Neural cell (in vitro differentiated cells): ENCODE measurements at regions not wholly inside any gene's neighbourhood (a gene's known extent, or its start where the extent isn't known, plus 50 kb on each side); places are given as distances from the start of the nearest gene placed in this dataset.

Experiments
- H2AFZ ChIP-seq: fragments of 200-600, 300-800 bp; sonication (generic), shearing (Covaris generic); 2 replicates; pipeline ENCODE4 v1.6.0; 2014; ENCODE audit warnings: low read depth, mild to moderate bottlenecking, antibody characterized with exemption, low read length, moderate library complexity
- H3F3A ChIP-seq: fragments of 200-600 bp; shearing (Covaris generic); 2 replicates; pipeline ENCODE4 v1.6.1; 2016; ENCODE audit warnings: mild to moderate bottlenecking, moderate library complexity, mixed read lengths, antibody characterized with exemption, low read length; ENCODE audit not compliant: insufficient read depth, poor library complexity, severe bottlenecking
- H3K27ac ChIP-seq: fragments of 200-600, 300-800 bp; sonication (generic), shearing (Covaris generic); 2 replicates; pipeline ENCODE4 v1.5.1; 2014; ENCODE audit warnings: mild to moderate bottlenecking, low read length, moderate library complexity
- H3K27me3 ChIP-seq: fragments of 300-800, 200-600 bp; sonication (generic), shearing (Covaris generic); 2 replicates; pipeline ENCODE4 v1.6.0; 2014; ENCODE audit warnings: mild to moderate bottlenecking, low read depth, low read length, moderate library complexity; ENCODE audit not compliant: insufficient read depth
- H3K36me3 ChIP-seq: fragments of 300-800, 200-600 bp; sonication (generic), shearing (Covaris generic); 2 replicates; pipeline ENCODE4 v1.5.1; 2014; ENCODE audit warnings: mild to moderate bottlenecking, antibody characterized with exemption, low read length, moderate library complexity; ENCODE audit not compliant: insufficient read depth
- H3K4me2 ChIP-seq: fragments of 300-800, 200-600 bp; sonication (generic), shearing (Covaris generic); 2 replicates; pipeline ENCODE4 v1.6.0; 2014; ENCODE audit warnings: mild to moderate bottlenecking, low read length
- H3K4me3 ChIP-seq: fragments of 300-800, 200-600 bp; sonication (generic), shearing (Covaris generic); 2 replicates; pipeline ENCODE4 v1.5.1; 2014; ENCODE audit warnings: mild to moderate bottlenecking, low read length, moderate library complexity
- H3K79me2 ChIP-seq: fragments of 200-600 bp; shearing (Covaris generic); replicated peaks from 2 replicates; pipeline ENCODE4 v1.6.0; 2014; ENCODE audit warnings: mild to moderate bottlenecking, low read length, moderate library complexity; ENCODE audit not compliant: insufficient read depth
- H3K9ac ChIP-seq: fragments of 300-800, 200-600 bp; sonication (generic), shearing (Covaris generic); 2 replicates; pipeline ENCODE4 v1.6.1; 2016; ENCODE audit warnings: mild to moderate bottlenecking, low read length, mixed read lengths
- H3K9me2 ChIP-seq: fragments of 200-600 bp; shearing (Covaris generic); 2 replicates; pipeline ENCODE4 v1.6.1; 2016; ENCODE audit warnings: mild to moderate bottlenecking, low read length, mixed read lengths; ENCODE audit not compliant: insufficient read depth
- H3K9me3 ChIP-seq: fragments of 200-600, 300-800 bp; sonication (generic), shearing (Covaris generic); 2 replicates; pipeline ENCODE4 v1.6.1; 2016; ENCODE audit warnings: mild to moderate bottlenecking, mixed run types, low read length, moderate library complexity, mixed read lengths
- H4K20me1 ChIP-seq: fragments of 200-600 bp; shearing (Covaris generic); 2 replicates; pipeline ENCODE4 v1.6.1; 2016; ENCODE audit warnings: mild to moderate bottlenecking, mixed run types; ENCODE audit not compliant: insufficient read depth
- CTCF ChIP-seq: fragments of 450-650 bp; IDR thresholded peaks from 2 replicates; pipeline ENCODE4 v1.5.1; 2014; ENCODE audit warnings: antibody characterized with exemption, mild to moderate bottlenecking, moderate library complexity; ENCODE audit not compliant: poor library complexity, severe bottlenecking
- EP300 ChIP-seq: fragments of 450-650 bp; conservative IDR thresholded peaks from 2 replicates; pipeline ENCODE4 v1.6.1; 2014; ENCODE audit warnings: antibody characterized with exemption, mild to moderate bottlenecking, moderate library complexity; ENCODE audit not compliant: poor library complexity, severe bottlenecking
- EZH2 ChIP-seq: fragments of 200-600, 300-800 bp; shearing (Covaris generic), sonication (generic); IDR thresholded peaks from 2 replicates; pipeline ENCODE4 v1.6.1; 2014; ENCODE audit warnings: antibody characterized with exemption, low read length, borderline replicate concordance, mild to moderate bottlenecking; ENCODE audit not compliant: insufficient read depth, poor library complexity, severe bottlenecking
- MXI1 ChIP-seq: fragments of 450-650 bp; conservative IDR thresholded peaks from 2 replicates; pipeline ENCODE4 v1.6.1; 2014; ENCODE audit warnings: antibody characterized with exemption, mild to moderate bottlenecking; ENCODE audit not compliant: poor library complexity, severe bottlenecking
- POLR2AphosphoS5 ChIP-seq: IDR thresholded peaks from 2 replicates; pipeline ENCODE4 v1.6.1; 2012
- RAD21 ChIP-seq: fragments of 450-650 bp; conservative IDR thresholded peaks from 2 replicates; pipeline ENCODE4 v1.6.1; 2014; ENCODE audit warnings: antibody characterized with exemption, mild to moderate bottlenecking, moderate library complexity
- REST ChIP-seq: IDR thresholded peaks from 2 replicates; pipeline ENCODE4 v1.6.1; 2012; ENCODE audit warnings: borderline replicate concordance
- SMC3 ChIP-seq: fragments of 450-650 bp; conservative IDR thresholded peaks from 2 replicates; pipeline ENCODE4 v1.6.1; 2014; ENCODE audit warnings: antibody characterized with exemption, mild to moderate bottlenecking, moderate library complexity; ENCODE audit not compliant: poor library complexity
- TAF1 ChIP-seq: IDR thresholded peaks from 2 replicates; pipeline ENCODE4 v1.6.1; 2012; ENCODE audit warnings: low read depth

GRCh38 chr13:21879263-21879914, 208.5 kb downstream of the FGF9 start:
- TF ChIP-seq EZH2 (no peak), RAD21 (no peak), MXI1 (no peak)
- Histone ChIP-seq H3K9me2 (no peaks in the 10 kb centered on the region), H2AFZ (no peak overlapping the region), H3K36me3 (no peaks in the 10 kb centered on the region), H3F3A (no peaks in the 10 kb centered on the region), H4K20me1 (no peaks in the 10 kb centered on the region), H3K4me2 (no peak overlapping the region), H3K27me3 (no peaks in the 10 kb centered on the region), H3K9ac (no peak overlapping the region), H3K9me3 (no peaks in the 10 kb centered on the region), H3K79me2 (no peaks in the 10 kb centered on the region), H3K27ac (no peak overlapping the region), H3K4me3 (no peak overlapping the region)

DNA sequence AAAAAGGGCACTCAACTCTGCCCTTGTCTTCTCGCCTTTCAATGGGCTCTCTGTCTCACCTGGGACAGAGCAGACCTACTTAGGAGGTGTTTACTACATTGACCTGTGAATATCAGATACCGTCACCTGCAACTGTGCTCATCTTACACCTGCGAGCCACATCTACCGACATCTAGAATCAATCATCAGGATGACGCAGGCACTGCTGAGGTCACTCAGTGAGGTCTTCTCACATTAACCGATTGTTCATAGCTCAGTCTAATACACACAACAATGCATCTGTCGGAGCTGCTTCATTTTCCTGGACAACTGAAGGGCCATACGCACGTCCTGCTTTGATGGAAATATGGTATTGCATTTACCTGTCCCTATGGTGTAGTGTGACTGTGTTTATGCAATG, 211.9 kb downstream of the FGF9 start:
- Histone ChIP-seq H3K4me3 (no peak overlapping the region), H3F3A (no peaks in the 10 kb centered on the region), H4K20me1 (no peaks in the 10 kb centered on the region), H3K4me2 (no peak overlapping the region), H3K27ac (no peak overlapping the region), H3K9ac (no peak overlapping the region), H2AFZ (no peak overlapping the region), H3K27me3 (no peaks in the 10 kb centered on the region), H3K9me2 (no peaks in the 10 kb centered on the region), H3K9me3 (no peaks in the 10 kb centered on the region), H3K36me3 (no peaks in the 10 kb centered on the region), H3K79me2 (no peaks in the 10 kb centered on the region)
- TF ChIP-seq EZH2, result no peak
- no peak for TF ChIP-seq CTCF
- TF ChIP-seq REST, result no peak
- TF ChIP-seq EP300, result no peak
- TF ChIP-seq RAD21, result no peak
- TF ChIP-seq TAF1, result no peak
- TF ChIP-seq SMC3, result no peak
- no peak for TF ChIP-seq MXI1
- TF ChIP-seq POLR2AphosphoS5, result no peak
